ENCODE measurements at regions not wholly inside any gene's neighbourhood (a gene's known extent, or its start where the extent isn't known, plus 50 kb on each side); places are given as distances from the start of the nearest gene placed in this dataset.

DNA sequence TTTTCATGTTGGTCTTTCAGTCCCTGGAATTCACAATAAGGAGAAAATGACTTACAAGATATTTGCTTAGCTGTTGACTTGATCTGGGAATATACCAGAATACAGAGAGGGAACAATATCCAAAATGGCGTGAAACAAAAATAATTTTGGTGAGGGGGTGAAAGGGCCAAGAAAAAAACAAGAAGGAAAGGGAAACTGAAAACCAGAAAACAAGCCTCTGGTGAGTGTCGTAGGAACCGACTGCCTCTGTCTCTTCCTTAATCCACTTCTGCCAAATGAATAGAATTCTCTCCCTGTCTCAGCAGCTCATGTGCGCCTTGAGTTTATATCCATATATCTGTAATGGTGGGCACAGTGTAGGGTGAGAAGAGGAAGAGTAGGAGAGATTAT lies 367.6 kb downstream of the ETS1 start:
- TF ChIP-seq RARB (CRISPR knock-in tag; IDR thresholded peaks at IDR 0.05) = no peak
- no peak for TF ChIP-seq PATZ1 (CRISPR knock-in tag; IDR thresholded peaks at IDR 0.05; ENCODE audit: borderline replicate concordance)
- TF ChIP-seq, protein P1, sequence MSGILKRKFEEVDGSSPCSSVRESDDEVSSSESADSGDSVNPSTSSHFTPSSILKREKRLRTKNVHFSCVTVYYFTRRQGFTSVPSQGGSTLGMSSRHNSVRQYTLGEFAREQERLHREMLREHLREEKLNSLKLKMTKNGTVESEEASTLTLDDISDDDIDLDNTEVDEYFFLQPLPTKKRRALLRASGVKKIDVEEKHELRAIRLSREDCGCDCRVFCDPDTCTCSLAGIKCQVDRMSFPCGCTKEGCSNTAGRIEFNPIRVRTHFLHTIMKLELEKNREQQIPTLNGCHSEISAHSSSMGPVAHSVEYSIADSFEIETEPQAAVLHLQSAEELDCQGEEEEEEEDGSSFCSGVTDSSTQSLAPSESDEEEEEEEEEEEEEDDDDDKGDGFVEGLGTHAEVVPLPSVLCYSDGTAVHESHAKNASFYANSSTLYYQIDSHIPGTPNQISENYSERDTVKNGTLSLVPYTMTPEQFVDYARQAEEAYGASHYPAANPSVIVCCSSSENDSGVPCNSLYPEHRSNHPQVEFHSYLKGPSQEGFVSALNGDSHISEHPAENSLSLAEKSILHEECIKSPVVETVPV (CRISPR knock-in tag; IDR thresholded peaks at IDR 0.05) = no peak
- no peak for TF ChIP-seq ZC3H10 (CRISPR knock-in tag; IDR thresholded peaks at IDR 0.05)
- TF ChIP-seq ZFP3 (CRISPR knock-in tag; IDR thresholded peaks at IDR 0.05) = no peak
